ENCODE measurements at regions not wholly inside any gene's neighbourhood (a gene's known extent, or its start where the extent isn't known, plus 50 kb on each side); places are given as distances from the start of the nearest gene placed in this dataset.

DNA sequence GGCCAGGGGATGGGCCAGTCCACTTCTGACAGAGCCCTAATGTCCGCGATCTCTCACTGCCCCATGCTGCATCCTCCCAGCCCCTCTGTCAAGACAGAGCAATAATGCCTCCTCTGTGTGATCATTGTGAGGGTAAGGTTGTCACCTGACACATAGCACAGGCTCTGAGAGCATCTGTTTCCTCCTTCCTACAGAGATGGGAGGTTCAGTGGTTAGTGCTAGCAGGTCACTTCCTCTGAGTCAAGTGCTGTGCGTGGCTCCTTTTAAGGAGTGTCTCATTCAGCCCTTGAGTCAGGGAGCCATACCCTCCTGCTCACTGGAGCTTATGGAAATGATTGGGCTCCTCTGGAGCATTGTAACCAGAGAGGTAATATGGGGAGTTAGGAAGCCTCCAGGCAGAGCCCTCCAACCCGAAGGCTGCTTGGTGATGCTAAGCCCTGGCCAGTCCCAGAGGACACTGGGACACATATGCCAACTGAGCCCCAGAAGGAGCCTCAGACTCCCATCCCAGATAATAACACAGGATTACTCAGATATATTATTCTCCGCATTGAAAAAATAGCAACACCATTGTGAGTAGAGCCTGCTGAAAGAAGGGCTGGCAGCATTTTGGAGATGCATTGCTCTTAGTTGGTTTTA, 189.0 kb downstream of the GALNT1 start:
- no peak overlapping the region for H3K27ac ChIP-seq
- TF ChIP-seq, protein P1, sequence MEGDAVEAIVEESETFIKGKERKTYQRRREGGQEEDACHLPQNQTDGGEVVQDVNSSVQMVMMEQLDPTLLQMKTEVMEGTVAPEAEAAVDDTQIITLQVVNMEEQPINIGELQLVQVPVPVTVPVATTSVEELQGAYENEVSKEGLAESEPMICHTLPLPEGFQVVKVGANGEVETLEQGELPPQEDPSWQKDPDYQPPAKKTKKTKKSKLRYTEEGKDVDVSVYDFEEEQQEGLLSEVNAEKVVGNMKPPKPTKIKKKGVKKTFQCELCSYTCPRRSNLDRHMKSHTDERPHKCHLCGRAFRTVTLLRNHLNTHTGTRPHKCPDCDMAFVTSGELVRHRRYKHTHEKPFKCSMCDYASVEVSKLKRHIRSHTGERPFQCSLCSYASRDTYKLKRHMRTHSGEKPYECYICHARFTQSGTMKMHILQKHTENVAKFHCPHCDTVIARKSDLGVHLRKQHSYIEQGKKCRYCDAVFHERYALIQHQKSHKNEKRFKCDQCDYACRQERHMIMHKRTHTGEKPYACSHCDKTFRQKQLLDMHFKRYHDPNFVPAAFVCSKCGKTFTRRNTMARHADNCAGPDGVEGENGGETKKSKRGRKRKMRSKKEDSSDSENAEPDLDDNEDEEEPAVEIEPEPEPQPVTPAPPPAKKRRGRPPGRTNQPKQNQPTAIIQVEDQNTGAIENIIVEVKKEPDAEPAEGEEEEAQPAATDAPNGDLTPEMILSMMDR (conservative IDR thresholded peaks at IDR 0.05) = no peak

DNA sequence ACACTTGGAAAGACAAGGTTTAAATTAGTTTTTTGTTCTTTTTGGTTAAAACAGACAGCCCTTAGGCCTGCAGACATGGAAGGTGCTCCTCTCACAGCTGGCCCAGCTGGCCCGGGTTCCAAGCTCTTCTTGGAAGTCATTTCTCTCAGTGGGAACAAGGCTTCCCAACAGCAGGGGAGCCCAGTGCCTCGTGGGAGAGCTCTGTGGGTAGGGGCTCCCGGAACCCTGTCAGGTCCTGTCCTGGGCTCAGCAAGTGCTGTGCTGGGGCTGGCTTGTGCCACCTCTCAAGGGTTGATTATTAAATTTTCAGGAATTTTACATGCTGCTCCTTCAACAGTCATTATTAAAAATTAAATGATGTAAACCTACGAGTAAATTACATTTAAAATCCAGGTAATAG, 189.6 kb downstream of the GALNT1 start:
- TF ChIP-seq, protein P1 (conservative IDR thresholded peaks at IDR 0.05) = no peak
- no peak overlapping the region for H3K27ac ChIP-seq

DNA sequence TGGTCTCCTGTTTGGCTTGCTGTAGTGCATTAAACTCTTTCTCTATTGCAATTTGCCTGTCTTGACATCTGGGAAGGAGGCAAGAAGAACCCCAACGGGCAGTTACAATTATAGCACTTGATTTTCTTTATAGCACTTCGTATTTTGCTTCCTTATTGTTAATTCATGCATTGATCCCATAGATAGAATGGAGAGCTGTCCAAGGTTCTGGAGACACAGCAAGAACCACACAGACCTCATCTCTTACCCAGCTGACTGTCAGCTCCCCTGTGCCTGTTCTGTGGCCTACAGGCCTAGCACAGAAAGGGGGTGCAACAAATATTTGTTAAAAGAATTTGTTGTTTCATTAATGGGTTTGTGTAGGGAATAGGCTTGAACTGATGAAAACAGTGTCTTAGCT, 194.3 kb downstream of the GALNT1 start:
- H3K27ac ChIP-seq = no peak overlapping the region
- TF ChIP-seq, protein P1 (conservative IDR thresholded peaks at IDR 0.05) = no peak

DNA sequence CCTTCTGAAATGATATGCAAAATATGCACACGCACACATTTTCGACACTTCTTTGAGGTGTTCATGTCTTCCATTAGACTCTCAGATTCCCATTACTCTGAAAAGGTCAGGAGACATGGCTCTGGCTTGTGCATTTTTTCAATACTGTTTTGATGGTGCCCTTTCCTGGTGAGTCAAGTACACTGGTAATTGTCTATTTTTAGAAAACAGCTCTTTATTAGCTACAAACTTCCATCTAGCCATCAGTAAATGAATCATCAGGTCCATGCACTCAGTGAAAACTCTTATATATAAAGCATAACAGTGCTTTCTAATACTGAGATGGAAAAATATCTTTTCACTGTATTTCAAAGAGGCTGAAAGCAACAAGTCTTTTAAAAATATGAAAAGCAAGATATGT, 194.9 kb downstream of the GALNT1 start:
- no peak overlapping the region for H3K27ac ChIP-seq
- TF ChIP-seq, protein P1 (conservative IDR thresholded peaks at IDR 0.05) = no peak

DNA sequence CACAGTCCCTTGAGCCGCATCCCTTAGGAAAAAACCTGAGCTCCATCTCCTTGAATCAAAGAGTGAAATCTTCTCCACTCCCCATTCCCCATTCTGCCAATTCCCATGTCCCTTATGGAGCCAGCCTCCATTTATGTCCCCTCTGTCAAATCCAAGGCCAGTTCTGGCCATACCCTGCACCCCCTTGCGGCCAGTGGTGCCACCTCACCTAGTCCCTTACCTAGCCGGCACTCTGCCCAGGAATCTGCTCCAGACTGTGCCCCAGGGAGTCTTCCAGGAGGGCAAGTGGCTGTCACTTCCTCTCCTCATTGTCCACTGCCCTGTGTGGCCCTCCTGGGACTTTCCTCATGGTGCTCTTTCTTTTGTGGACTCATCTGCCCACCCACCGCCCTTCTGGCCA, 195.4 kb upstream of the RMP24 start:
- no peak overlapping the region for H3K27ac ChIP-seq
- TF ChIP-seq, protein P1 (conservative IDR thresholded peaks at IDR 0.05) = no peak; the same call in 1 of the 2 replicates

DNA sequence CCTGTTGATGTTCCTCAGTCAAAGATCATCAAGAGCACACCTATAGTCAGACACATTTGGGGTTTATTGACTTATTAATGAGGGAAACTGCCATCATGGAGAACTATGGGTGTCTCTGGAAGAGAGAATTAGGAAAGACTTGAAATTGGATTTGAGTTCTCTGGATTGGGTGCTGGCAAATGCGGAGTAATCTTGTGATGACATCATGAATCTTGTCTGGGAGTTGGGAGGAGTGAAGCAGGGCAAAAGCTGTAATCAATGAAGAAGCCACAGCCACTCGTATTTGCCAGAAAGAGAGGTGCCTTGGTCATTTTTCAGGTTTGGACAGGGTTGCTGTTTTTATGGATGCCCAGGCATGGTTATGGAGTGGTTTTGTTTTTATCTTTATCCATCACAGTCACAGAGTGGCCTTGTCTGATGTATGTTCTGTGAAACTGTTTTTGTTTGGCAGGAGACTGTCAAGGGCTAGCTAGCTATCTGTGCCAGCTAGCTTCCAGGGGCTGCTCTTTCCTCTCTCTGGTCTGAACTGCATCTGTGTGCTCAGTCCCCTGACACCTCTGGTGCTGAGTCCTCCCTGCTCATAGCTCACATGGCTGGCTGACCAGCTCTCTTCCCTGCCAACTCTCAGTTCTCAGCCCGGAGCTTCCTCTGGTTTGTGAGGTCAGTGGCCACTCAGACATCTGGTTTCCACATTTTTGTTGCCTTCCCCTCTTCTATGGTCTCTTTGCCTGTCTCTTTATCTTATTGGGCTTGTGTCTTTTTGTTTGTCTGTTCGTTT, 193.4 kb upstream of the RMP24 start:
- TF ChIP-seq, protein P1 (conservative IDR thresholded peaks at IDR 0.05) = no peak

DNA sequence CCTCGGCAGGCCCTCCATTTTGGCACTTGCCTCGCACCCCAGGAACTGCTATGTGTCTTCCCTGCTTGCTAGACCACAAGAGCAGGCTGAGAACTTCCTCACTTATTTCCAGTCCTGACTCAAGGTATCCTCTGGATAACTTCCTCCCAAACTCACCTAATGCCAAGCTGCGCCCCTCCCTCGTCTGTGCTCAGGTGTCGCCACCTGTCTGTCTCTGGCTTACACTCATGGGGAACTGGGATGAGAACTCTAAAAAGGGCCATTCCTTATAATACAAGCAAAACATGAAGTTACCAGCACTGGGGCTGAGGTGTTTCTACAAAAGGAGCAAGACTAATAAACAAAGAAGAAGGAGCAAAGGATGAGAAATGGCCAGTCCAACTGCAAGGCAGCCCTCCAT, 191.5 kb upstream of the RMP24 start:
- H3K27ac ChIP-seq = no peak overlapping the region
- TF ChIP-seq, protein P1 (conservative IDR thresholded peaks at IDR 0.05) = no peak

More for the DNA sequence above, 193.4 kb upstream of the RMP24 start:
- H3K27ac ChIP-seq = no peak overlapping the region
